ENCODE measurements at regions not wholly inside any gene's neighbourhood (a gene's known extent, or its start where the extent isn't known, plus 50 kb on each side); places are given as distances from the start of the nearest gene placed in this dataset.
"Not testable (repeated sequence)": the region's sequence is repeated elsewhere in the genome, so short reads cannot be mapped to it uniquely, and the experiment has no call there.

- no peak for DNase-seq
These were observed 139.6 kb downstream of the FOXD2 start for GRCh38 chr1:47577303-47578025.

GRCh38 chr1:47578026-47578720 lies 140.3 kb downstream of the FOXD2 start:
- DNase-seq, result no peak

- DNase-seq, result no peak
These were observed 141.0 kb downstream of the FOXD2 start for GRCh38 chr1:47578721-47579419.

GRCh38 chr1:47579809-47580208 lies 142.0 kb downstream of the FOXD2 start:
- DNase-seq, result no peak

- no peak for DNase-seq
These were observed 142.7 kb downstream of the FOXD2 start for GRCh38 chr1:47580451-47580995.

- DNase-seq, result no peak
These were observed 145.2 kb downstream of the FOXD2 start for GRCh38 chr1:47582891-47583608.

- no peak for DNase-seq
These were observed 146.4 kb downstream of the FOXD2 start for GRCh38 chr1:47584249-47584648.

- DNase-seq, result no peak
These were observed 147.5 kb downstream of the FOXD2 start for GRCh38 chr1:47585141-47585902.

- DNase-seq, result no peak
These were observed 150.2 kb downstream of the FOXD2 start for GRCh38 chr1:47587891-47588582.

- no peak for DNase-seq
These were observed 152.8 kb downstream of the FOXD2 start for GRCh38 chr1:47590523-47591225.

- DNase-seq, result no peak
These were observed 154.0 kb downstream of the FOXD2 start for GRCh38 chr1:47591801-47592200.

- DNase-seq, result no peak
These were observed 154.6 kb downstream of the FOXD2 start for GRCh38 chr1:47592296-47593012.

GRCh38 chr1:47593013-47593568 lies 155.2 kb downstream of the FOXD2 start:
- DNase-seq, result no peak

GRCh38 chr1:47593598-47594285 lies 155.9 kb downstream of the FOXD2 start:
- DNase-seq, result no peak

- DNase-seq, result no peak
These were observed 156.8 kb downstream of the FOXD2 start for GRCh38 chr1:47594627-47595026.

GRCh38 chr1:47596328-47596727 lies 158.5 kb downstream of the FOXD2 start:
- DNase-seq, result no peak

GRCh38 chr1:47598357-47598756 lies 160.5 kb downstream of the FOXD2 start:
- no peak for DNase-seq

- DNase-seq, result no peak
These were observed 161.9 kb downstream of the FOXD2 start for GRCh38 chr1:47599777-47600176.

GRCh38 chr1:47602491-47602890 lies 164.6 kb downstream of the FOXD2 start:
- not testable (repeated sequence) for DNase-seq
